ENCODE measurements at regions not wholly inside any gene's neighbourhood (a gene's known extent, or its start where the extent isn't known, plus 50 kb on each side); places are given as distances from the start of the nearest gene placed in this dataset.

DNA sequence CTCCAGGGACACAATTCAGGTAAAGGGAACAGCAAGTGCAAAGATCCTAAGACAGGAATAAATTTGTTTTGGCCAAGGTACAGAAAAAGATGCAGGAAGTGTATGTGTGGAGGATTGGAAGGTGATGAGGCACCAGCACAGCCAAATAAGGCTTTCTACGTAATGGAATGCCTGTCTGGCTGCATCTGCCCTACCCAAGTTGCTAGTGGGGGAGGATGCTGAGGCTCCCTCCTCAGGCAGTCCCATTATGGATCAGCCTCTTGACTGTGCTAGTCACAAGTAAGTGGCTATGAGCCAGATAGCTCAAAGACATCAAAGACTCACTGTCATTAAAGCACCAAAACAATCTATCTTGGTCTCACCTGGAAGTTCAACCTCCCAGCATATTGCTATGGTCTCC is 300.9 kb upstream of the FAT4 start:
- TF ChIP-seq FOXP2 (optimal IDR thresholded peaks at IDR 0.05; ENCODE audit: control extremely low read depth, extremely low read length, insufficient read depth) = no peak
- TF ChIP-seq POLR2AphosphoS5 (IDR thresholded peaks at IDR 0.05; ENCODE audit: borderline replicate concordance, low read depth, low read length) = no peak
- no peak for TF ChIP-seq EZH2 (IDR thresholded peaks at IDR 0.05)
- H3K36me3 ChIP-seq (ENCODE audit: insufficient read depth, low read length) = no peaks in the 10 kb centered on the region
- no peak overlapping the region for H3K27ac ChIP-seq
- H3K9ac ChIP-seq (ENCODE audit: insufficient read length) = no peak overlapping the region
- H3K9me3 ChIP-seq (ENCODE audit: low read depth, low read length) = no peaks in the 10 kb centered on the region
- H3K4me3 ChIP-seq = no peak overlapping the region
- no peak for DNase-seq (ENCODE audit: low read depth, low spot score)

DNA sequence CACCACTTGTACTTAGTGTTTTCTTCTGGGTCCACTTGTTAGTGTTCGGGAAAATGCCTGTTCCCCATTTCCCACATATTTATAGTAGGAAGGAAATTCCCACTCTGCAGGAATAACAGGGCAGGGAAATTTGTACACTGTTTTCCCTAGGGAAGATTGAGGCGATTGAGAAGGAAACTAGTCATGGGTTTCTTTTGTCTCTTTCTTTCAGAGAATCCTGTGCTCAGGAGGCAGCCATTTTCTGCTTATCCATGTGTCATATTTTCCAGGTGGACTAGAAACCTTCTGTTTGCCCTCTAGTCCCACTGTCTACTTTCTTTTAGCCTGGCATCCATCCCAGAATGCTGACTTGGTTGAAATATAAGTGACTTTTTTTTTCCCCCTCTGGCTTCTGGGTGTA is 299.1 kb upstream of the ANKRD50 start:
- no peak for DNase-seq (ENCODE audit: low read depth, low spot score)
- Histone ChIP-seq H3K36me3 (ENCODE audit: insufficient read depth, low read length) (no peaks in the 10 kb centered on the region), H3K27ac (no peak overlapping the region), H3K4me3 (no peak overlapping the region), H3K9me3 (ENCODE audit: low read depth, low read length) (no peaks in the 10 kb centered on the region; the same call in 1 of the 2 replicates), H3K9ac (ENCODE audit: insufficient read length) (no peak overlapping the region)
- TF ChIP-seq FOXP2 (optimal IDR thresholded peaks at IDR 0.05; ENCODE audit: control extremely low read depth, extremely low read length, insufficient read depth) (no peak), POLR2AphosphoS5 (IDR thresholded peaks at IDR 0.05; ENCODE audit: borderline replicate concordance, low read depth, low read length) (no peak), EZH2 (IDR thresholded peaks at IDR 0.05) (no peak)

DNA sequence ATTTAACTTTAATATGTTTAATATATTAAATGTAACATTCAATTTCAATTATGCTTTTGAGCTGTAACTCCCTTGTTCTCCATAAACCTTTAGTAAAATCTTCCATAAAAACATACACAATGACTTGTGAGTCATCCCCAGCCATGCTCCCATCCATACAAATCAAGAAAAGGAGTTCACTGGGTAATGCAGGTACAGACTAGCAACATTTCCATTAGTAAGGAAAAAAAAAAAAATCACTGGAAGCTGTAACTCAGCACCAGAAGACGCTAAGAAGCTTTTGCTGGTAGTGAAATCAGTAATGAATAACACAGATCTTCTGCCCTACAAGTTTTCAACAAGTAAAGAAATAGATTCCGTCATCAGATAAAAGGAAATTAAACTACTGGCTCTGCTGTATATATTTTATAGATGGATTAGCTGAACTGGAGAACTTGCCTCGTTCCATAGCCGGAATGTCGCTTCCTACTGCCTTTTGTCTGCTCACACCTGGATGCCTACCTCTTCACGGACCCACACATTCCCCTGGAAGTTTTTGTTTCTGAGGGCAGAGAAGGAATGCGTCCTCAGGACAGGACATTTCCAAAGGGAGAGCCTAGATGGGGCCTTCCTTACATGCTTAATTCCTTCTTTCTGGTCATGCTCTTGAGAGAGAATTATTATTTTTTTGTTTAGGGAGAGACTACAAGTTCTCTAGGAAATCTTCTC is 298.4 kb upstream of the ANKRD50 start:
- DNase-seq (ENCODE audit: low read depth, low spot score) = no peak
- Histone ChIP-seq H3K4me3 (no peak overlapping the region), H3K9ac (ENCODE audit: insufficient read length) (no peak overlapping the region), H3K36me3 (ENCODE audit: insufficient read depth, low read length) (no peaks in the 10 kb centered on the region), H3K27ac (no peak overlapping the region), H3K9me3 (ENCODE audit: low read depth, low read length) (no peaks in the 10 kb centered on the region; the same call in 1 of the 2 replicates)
- TF ChIP-seq EZH2 (IDR thresholded peaks at IDR 0.05) = no peak
- TF ChIP-seq POLR2AphosphoS5 (IDR thresholded peaks at IDR 0.05; ENCODE audit: borderline replicate concordance, low read depth, low read length) = no peak
- TF ChIP-seq FOXP2 (optimal IDR thresholded peaks at IDR 0.05; ENCODE audit: control extremely low read depth, extremely low read length, insufficient read depth) = no peak

DNA sequence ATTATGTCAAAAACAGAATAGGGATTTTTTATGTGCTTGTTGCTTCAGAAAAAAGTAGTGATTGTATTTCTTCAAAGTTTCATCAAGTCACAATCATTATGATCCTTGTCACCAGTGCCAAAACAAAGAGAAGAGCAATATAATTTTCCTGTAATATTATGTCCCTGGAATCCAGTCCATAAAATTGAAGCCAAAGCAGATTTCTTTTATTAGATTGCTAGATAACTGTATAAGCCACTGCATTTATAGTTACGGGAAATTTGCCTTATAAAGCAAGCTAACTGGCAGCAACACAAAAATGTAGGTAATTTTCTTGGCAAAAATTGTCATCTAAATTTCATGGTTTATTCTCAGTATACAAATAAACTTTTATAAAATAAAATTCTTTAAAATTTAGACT is 296.1 kb upstream of the ANKRD50 start:
- no peak for DNase-seq (ENCODE audit: low read depth, low spot score)
- no peak overlapping the region for H3K27ac ChIP-seq
- H3K9ac ChIP-seq (ENCODE audit: insufficient read length) = no peak overlapping the region
- TF ChIP-seq POLR2AphosphoS5 (IDR thresholded peaks at IDR 0.05; ENCODE audit: borderline replicate concordance, low read depth, low read length) (no peak), EZH2 (IDR thresholded peaks at IDR 0.05) (no peak), FOXP2 (optimal IDR thresholded peaks at IDR 0.05; ENCODE audit: control extremely low read depth, extremely low read length, insufficient read depth) (no peak)
- H3K4me3 ChIP-seq = no peak overlapping the region
- H3K9me3 ChIP-seq (ENCODE audit: low read depth, low read length) = no peaks in the 10 kb centered on the region; the same call in 1 of the 2 replicates
- H3K36me3 ChIP-seq (ENCODE audit: insufficient read depth, low read length) = no peaks in the 10 kb centered on the region

DNA sequence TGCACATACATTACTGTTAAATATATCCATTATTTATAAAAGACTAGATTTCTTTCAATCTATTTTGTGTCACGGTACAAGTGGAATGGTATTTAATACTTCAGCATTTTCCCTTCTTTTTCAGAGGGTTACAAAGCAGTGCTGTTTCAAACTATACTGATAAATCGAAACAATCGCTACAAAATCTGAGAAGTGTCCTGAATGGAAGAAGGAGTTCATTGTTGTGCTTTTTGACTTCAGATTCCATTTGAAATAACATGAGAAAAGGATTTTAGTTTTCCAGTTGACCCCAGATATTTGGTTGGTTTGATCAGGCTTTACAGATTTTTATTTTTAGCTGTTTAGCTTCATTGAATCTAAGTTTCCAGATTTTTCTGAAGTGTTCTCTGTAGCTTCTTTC is 292.1 kb upstream of the ANKRD50 start:
- Histone ChIP-seq H3K9ac (ENCODE audit: insufficient read length) (no peak overlapping the region), H3K4me3 (no peak overlapping the region), H3K9me3 (ENCODE audit: low read depth, low read length) (no peaks in the 10 kb centered on the region; the same call in 1 of the 2 replicates), H3K27ac (no peak overlapping the region), H3K36me3 (ENCODE audit: insufficient read depth, low read length) (no peaks in the 10 kb centered on the region)
- TF ChIP-seq FOXP2 (optimal IDR thresholded peaks at IDR 0.05; ENCODE audit: control extremely low read depth, extremely low read length, insufficient read depth) (no peak), POLR2AphosphoS5 (IDR thresholded peaks at IDR 0.05; ENCODE audit: borderline replicate concordance, low read depth, low read length) (no peak), EZH2 (IDR thresholded peaks at IDR 0.05) (no peak)
- DNase-seq (ENCODE audit: low read depth, low spot score) = no peak

DNA sequence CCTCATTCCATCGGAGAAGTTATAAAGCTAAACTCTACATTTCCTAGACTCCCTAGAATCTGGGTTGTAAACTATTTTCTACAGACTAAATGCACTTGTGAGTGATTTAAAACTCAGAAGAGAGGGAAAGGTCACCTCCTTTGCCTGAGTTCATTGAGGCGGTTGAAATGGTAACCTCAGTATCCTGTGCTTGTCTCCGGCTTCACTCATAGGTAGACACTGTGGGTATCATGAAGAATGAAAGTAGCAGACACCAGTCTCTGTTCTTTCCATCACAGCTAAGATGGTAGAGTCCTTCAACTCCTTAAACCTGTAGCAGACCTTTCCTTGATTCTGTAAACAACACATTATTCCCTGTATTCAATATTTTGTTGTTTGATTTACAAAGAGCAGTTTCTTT is 291.3 kb upstream of the ANKRD50 start:
- Histone ChIP-seq H3K27ac (no peak overlapping the region), H3K4me3 (no peak overlapping the region), H3K9me3 (ENCODE audit: low read depth, low read length) (no peaks in the 10 kb centered on the region; the same call in 1 of the 2 replicates), H3K9ac (ENCODE audit: insufficient read length) (no peak overlapping the region), H3K36me3 (ENCODE audit: insufficient read depth, low read length) (no peaks in the 10 kb centered on the region)
- DNase-seq (ENCODE audit: low read depth, low spot score) = no peak
- no peak for TF ChIP-seq POLR2AphosphoS5 (IDR thresholded peaks at IDR 0.05; ENCODE audit: borderline replicate concordance, low read depth, low read length)
- TF ChIP-seq FOXP2 (optimal IDR thresholded peaks at IDR 0.05; ENCODE audit: control extremely low read depth, extremely low read length, insufficient read depth) = no peak

DNA sequence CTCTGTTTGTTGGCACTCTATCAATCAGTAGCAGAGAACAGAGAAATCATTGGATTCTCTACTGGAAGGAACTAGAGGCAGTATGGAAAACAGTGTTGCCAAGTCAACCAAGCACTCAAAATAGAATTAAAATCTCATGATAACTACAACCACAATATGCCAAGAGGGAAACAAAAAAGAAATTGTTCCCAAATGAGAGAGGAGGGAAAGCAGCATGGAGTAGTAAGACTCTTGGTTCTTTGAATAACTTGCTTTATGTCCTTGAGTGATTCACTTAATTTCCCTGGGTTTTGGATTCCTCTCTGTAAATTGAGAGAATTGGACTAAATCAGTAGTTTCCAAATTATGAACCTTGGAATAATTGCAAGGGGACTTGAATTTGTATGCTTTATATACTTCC is 285.5 kb upstream of the ANKRD50 start:
- Histone ChIP-seq H3K9me3 (ENCODE audit: low read depth, low read length) (no peaks in the 10 kb centered on the region), H3K4me3 (no peak overlapping the region), H3K9ac (ENCODE audit: insufficient read length) (no peak overlapping the region), H3K36me3 (ENCODE audit: insufficient read depth, low read length) (no peaks in the 10 kb centered on the region), H3K27ac (no peak overlapping the region)
- DNase-seq (ENCODE audit: low read depth, low spot score) = no peak
- no peak for TF ChIP-seq EZH2 (IDR thresholded peaks at IDR 0.05)
- TF ChIP-seq POLR2AphosphoS5 (IDR thresholded peaks at IDR 0.05; ENCODE audit: borderline replicate concordance, low read depth, low read length) = no peak

DNA sequence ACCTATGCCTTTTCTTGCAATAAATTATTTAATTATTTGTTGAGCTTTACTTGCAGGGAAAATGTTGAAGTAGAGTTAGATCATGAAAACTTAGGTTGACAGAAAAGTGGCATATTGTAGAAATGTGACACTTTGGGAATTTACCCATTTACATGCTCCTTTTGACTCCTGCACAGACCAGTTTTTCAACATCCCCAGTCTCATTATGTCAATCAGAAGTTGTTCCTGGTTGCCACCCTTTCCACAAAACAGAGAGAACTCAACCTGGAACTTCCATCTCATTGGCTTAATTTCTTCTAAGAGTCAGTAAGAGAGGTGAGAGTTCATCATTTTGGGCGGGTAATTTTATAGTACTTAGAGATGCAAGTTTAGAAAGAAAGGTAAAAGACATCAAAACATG is 284.6 kb upstream of the ANKRD50 start:
- Histone ChIP-seq H3K36me3 (ENCODE audit: insufficient read depth, low read length) (no peaks in the 10 kb centered on the region), H3K9ac (ENCODE audit: insufficient read length) (no peak overlapping the region), H3K9me3 (ENCODE audit: low read depth, low read length) (no peaks in the 10 kb centered on the region), H3K27ac (no peak overlapping the region), H3K4me3 (no peak overlapping the region)
- TF ChIP-seq FOXP2 (optimal IDR thresholded peaks at IDR 0.05; ENCODE audit: control extremely low read depth, extremely low read length, insufficient read depth) (no peak), POLR2AphosphoS5 (IDR thresholded peaks at IDR 0.05; ENCODE audit: borderline replicate concordance, low read depth, low read length) (no peak), EZH2 (IDR thresholded peaks at IDR 0.05) (no peak)
- DNase-seq (ENCODE audit: low read depth, low spot score) = no peak

DNA sequence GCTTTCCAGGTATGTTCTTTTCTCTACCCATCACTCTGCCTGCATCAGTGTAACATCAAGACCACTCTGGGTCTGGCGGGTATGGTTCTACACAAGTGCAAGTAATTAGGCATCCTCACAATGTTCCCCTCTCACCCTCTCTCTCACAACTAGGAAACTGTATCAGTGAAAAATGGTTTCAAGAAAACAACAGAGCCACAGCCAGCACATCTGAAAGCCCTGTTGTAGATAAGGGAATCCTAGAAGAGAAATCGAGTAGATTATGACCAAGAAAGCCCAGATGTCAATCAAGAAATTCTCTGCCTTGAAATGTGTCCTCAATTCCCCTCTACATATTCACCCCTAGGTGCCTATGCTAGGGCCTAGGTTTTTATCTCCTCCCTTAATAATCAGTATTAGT is 281.3 kb upstream of the ANKRD50 start:
- Histone ChIP-seq H3K9me3 (ENCODE audit: low read depth, low read length) (no peaks in the 10 kb centered on the region), H3K9ac (ENCODE audit: insufficient read length) (no peak overlapping the region), H3K36me3 (ENCODE audit: insufficient read depth, low read length) (no peaks in the 10 kb centered on the region), H3K27ac (no peak overlapping the region), H3K4me3 (no peak overlapping the region)
- TF ChIP-seq FOXP2 (optimal IDR thresholded peaks at IDR 0.05; ENCODE audit: control extremely low read depth, extremely low read length, insufficient read depth) (no peak), EZH2 (IDR thresholded peaks at IDR 0.05) (no peak), POLR2AphosphoS5 (IDR thresholded peaks at IDR 0.05; ENCODE audit: borderline replicate concordance, low read depth, low read length) (no peak)
- DNase-seq (ENCODE audit: low read depth, low spot score) = no peak
